ENCODE measurements at regions not wholly inside any gene's neighbourhood (a gene's known extent, or its start where the extent isn't known, plus 50 kb on each side); places are given as distances from the start of the nearest gene placed in this dataset.

DNA sequence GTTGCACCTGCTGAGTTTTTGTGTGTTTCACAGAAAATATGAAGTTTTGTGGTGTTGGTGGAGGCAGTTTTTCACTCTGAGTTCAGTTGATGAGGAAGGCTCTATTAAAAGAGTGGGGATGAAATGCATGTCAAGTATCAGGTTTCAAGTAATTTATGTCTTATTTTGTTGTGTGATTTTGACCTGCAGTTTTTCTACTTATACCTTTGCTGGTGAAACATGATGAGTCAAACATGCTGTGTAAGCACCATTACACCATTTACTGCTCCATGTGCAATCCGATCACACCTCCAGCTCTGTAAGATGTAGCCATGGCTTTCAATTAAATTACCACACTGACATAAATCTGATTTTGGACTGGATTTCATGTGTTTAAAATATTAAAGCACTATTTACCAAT is 174.5 kb upstream of the ZEB2 start:
- TF ChIP-seq, protein P1, sequence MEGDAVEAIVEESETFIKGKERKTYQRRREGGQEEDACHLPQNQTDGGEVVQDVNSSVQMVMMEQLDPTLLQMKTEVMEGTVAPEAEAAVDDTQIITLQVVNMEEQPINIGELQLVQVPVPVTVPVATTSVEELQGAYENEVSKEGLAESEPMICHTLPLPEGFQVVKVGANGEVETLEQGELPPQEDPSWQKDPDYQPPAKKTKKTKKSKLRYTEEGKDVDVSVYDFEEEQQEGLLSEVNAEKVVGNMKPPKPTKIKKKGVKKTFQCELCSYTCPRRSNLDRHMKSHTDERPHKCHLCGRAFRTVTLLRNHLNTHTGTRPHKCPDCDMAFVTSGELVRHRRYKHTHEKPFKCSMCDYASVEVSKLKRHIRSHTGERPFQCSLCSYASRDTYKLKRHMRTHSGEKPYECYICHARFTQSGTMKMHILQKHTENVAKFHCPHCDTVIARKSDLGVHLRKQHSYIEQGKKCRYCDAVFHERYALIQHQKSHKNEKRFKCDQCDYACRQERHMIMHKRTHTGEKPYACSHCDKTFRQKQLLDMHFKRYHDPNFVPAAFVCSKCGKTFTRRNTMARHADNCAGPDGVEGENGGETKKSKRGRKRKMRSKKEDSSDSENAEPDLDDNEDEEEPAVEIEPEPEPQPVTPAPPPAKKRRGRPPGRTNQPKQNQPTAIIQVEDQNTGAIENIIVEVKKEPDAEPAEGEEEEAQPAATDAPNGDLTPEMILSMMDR (conservative IDR thresholded peaks at IDR 0.05; ENCODE audit: low read depth, low read length), result no peak
- no peak for TF ChIP-seq EZH2 (IDR thresholded peaks at IDR 0.05; ENCODE audit: borderline replicate concordance, low read depth, low read length, poor library complexity, severe bottlenecking)
